Panc1 (cell line): ENCODE measurements at regions not wholly inside any gene's neighbourhood (a gene's known extent, or its start where the extent isn't known, plus 50 kb on each side); places are given as distances from the start of the nearest gene placed in this dataset.

Experiments
- ATAC-seq: fragments of 200-7000 bp; cut with Tn5 transposase; 2 replicates; pipeline ENCODE4 v1.9.1; 2020; ENCODE audit warnings: mild to moderate bottlenecking, moderate library complexity
- BruUV-seq: library from RNA; stranded (reverse); fragments of 400-500 nt; replicated peaks from 2 replicates; lab custom pipeline; 2021; lab: Mats Ljungman, UMichigan
- CTCF ChIA-PET: fragments of 300-600 bp; sonication (Branson Sonifier 250); formaldehyde crosslinking; loops from one replicate; lab custom pipeline; 2022; ENCODE audit warnings: antibody characterized with exemption; lab: Charles Lee
- POLR2A ChIA-PET: fragments of 300-600 bp; sonication (Branson Sonifier 250); formaldehyde crosslinking; loops from one replicate; lab custom pipeline; 2022; ENCODE audit warnings: antibody characterized with exemption; lab: Charles Lee
- DNase-seq: peaks from one replicate; pipeline ENCODE4 v3.0.0-alpha.2; 2010; ENCODE audit warnings: low read depth, low spot score
- H3K27ac ChIP-seq: 2 replicates; pipeline ENCODE4 v1.5.1; 2011; ENCODE audit warnings: mild to moderate bottlenecking, low read length, inconsistent platforms
- H3K27me3 ChIP-seq: fragments of 200-500 bp; sonication (Bioruptor generic); 2 replicates; pipeline ENCODE4 v1.6.0; 2014; ENCODE audit warnings: low read length, inconsistent platforms; ENCODE audit not compliant: control insufficient read depth, insufficient read depth
- H3K36me3 ChIP-seq: fragments of 200-500 bp; sonication (Bioruptor generic); 2 replicates; pipeline ENCODE4 v1.5.1; 2014; ENCODE audit warnings: inconsistent platforms, mild to moderate bottlenecking, low read length, moderate library complexity; ENCODE audit not compliant: control insufficient read depth, insufficient read depth
- H3K4me1 ChIP-seq: 2 replicates; pipeline ENCODE4 v1.5.1; 2011; ENCODE audit warnings: inconsistent platforms, mild to moderate bottlenecking, low read length, moderate library complexity; ENCODE audit not compliant: control insufficient read depth, insufficient read depth
- H3K4me3 ChIP-seq, 2 experiments: 2 replicates each; pipeline ENCODE4 v1.5.1; 2011 to 2012; ENCODE audit warnings: low read depth in 2 of 2, low read length in 2 of 2, mild to moderate bottlenecking in 2 of 2, inconsistent platforms in 1 of 2, moderate library complexity in 1 of 2
- H3K9me3 ChIP-seq: fragments of 200-500 bp; sonication (Bioruptor generic); 2 replicates; pipeline ENCODE4 v1.5.1; 2014; ENCODE audit warnings: low read depth, mild to moderate bottlenecking, inconsistent platforms, low read length, moderate library complexity; ENCODE audit not compliant: control insufficient read depth, insufficient read depth
- POLR2AphosphoS5 ChIP-seq: IDR thresholded peaks from 2 replicates; pipeline ENCODE4 v1.6.1; 2012; ENCODE audit warnings: mild to moderate bottlenecking, low read depth, low read length, moderate library complexity
- SIN3A ChIP-seq: IDR thresholded peaks from 2 replicates; pipeline ENCODE4 v1.6.1; 2012; ENCODE audit warnings: low read depth, mild to moderate bottlenecking, low read length, moderate library complexity, borderline replicate concordance; ENCODE audit not compliant: insufficient read depth
- TCF7L2 ChIP-seq: IDR thresholded peaks from 2 replicates; pipeline ENCODE4 v1.6.1; 2011; ENCODE audit warnings: mild to moderate bottlenecking, low read depth, low read length, inconsistent platforms
- in situ Hi-C: cut with HindIII; loops from 2 replicates; pipeline ENCODE4 v1.10.0; 2016; ENCODE audit warnings: low sequenced_read_pairs, low pct_unique_long_range_greater_than_20kb
- intact Hi-C: fragments of 100-400 bp; cut with micrococcal nuclease; formaldehyde crosslinking; loops from one replicate; pipeline ENCODE4 v1.10.0; 2022; ENCODE audit not compliant: unreplicated experiment
- TF ChIP-seq, protein P1 (sequence below): fragments of 450-650 bp; IDR thresholded peaks from 2 replicates; pipeline ENCODE4 v1.5.1; 2017; ENCODE audit warnings: mild to moderate bottlenecking
- TF ChIP-seq, protein P2 (sequence below), 2 experiments: IDR thresholded peaks; 2 replicates each; pipeline ENCODE4 v1.6.1; 2011 to 2012; ENCODE audit warnings: low read depth in 2 of 2, control low read depth in 1 of 2, low read length in 1 of 2, mild to moderate bottlenecking in 1 of 2, moderate library complexity in 1 of 2; ENCODE audit not compliant: insufficient read depth in 1 of 2

DNA sequence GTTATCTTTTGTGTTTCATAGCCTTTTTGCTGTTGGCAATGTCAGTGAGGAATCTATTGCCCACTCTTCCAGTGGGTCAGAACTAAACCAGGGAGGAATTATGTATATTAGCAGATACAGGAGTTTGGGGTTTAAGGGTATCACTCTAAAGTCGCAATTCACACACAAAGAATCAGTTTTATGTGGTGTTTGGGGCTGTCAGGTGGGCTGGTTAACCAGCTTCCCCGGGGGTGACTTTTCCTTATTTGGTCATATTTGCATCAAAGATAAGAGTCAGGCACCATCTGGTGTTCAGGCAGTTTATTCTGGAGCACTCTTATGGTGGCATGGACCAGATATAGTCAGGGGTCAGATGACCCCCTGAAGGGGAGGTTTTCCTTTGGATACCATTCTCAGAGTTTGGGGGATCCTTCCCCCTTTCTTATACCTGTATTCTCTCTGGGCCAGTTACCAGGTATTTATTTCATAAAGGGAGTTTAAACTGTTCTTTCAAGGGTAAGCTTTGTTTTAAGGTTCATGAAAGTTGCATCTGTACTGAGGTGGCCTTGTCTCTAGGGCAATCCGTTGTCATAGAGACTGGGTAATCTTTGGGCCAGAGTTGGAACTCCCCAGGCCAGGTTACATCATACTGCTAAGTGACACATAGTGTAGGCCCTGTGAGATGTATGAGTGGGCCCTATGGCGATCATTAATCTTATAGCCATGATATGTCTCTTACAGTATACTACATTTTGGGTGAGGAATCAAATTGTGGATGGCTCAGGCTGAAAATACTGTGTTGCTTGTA is 148.2 kb downstream of the RWDD3 start:
- no peak for TF ChIP-seq SIN3A
- TF ChIP-seq TCF7L2: no peak
- TF ChIP-seq, protein P1, sequence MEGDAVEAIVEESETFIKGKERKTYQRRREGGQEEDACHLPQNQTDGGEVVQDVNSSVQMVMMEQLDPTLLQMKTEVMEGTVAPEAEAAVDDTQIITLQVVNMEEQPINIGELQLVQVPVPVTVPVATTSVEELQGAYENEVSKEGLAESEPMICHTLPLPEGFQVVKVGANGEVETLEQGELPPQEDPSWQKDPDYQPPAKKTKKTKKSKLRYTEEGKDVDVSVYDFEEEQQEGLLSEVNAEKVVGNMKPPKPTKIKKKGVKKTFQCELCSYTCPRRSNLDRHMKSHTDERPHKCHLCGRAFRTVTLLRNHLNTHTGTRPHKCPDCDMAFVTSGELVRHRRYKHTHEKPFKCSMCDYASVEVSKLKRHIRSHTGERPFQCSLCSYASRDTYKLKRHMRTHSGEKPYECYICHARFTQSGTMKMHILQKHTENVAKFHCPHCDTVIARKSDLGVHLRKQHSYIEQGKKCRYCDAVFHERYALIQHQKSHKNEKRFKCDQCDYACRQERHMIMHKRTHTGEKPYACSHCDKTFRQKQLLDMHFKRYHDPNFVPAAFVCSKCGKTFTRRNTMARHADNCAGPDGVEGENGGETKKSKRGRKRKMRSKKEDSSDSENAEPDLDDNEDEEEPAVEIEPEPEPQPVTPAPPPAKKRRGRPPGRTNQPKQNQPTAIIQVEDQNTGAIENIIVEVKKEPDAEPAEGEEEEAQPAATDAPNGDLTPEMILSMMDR: no peak
- TF ChIP-seq, protein P2, sequence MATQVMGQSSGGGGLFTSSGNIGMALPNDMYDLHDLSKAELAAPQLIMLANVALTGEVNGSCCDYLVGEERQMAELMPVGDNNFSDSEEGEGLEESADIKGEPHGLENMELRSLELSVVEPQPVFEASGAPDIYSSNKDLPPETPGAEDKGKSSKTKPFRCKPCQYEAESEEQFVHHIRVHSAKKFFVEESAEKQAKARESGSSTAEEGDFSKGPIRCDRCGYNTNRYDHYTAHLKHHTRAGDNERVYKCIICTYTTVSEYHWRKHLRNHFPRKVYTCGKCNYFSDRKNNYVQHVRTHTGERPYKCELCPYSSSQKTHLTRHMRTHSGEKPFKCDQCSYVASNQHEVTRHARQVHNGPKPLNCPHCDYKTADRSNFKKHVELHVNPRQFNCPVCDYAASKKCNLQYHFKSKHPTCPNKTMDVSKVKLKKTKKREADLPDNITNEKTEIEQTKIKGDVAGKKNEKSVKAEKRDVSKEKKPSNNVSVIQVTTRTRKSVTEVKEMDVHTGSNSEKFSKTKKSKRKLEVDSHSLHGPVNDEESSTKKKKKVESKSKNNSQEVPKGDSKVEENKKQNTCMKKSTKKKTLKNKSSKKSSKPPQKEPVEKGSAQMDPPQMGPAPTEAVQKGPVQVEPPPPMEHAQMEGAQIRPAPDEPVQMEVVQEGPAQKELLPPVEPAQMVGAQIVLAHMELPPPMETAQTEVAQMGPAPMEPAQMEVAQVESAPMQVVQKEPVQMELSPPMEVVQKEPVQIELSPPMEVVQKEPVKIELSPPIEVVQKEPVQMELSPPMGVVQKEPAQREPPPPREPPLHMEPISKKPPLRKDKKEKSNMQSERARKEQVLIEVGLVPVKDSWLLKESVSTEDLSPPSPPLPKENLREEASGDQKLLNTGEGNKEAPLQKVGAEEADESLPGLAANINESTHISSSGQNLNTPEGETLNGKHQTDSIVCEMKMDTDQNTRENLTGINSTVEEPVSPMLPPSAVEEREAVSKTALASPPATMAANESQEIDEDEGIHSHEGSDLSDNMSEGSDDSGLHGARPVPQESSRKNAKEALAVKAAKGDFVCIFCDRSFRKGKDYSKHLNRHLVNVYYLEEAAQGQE (IDR thresholded peaks at IDR 0.05; ENCODE audit: insufficient read depth in 1 of 2, low read depth in 2 of 2, low read length in 1 of 2): no peak
- no peak for TF ChIP-seq POLR2AphosphoS5
- CTCF ChIA-PET: no interaction called here
- in situ Hi-C loops (no loop called here), intact Hi-C loops (no loop called here)
- H3K36me3 ChIP-seq: no peaks in the 10 kb centered on the region
- H3K4me1 ChIP-seq: no peaks in the 10 kb centered on the region
- no TSS peak for BruUV-seq
- no peaks in the 10 kb centered on the region for H3K27me3 ChIP-seq
- H3K9me3 ChIP-seq: no peaks in the 10 kb centered on the region
- DNase-seq (no peak), ATAC-seq (no peak)
- no peak overlapping the region for H3K27ac ChIP-seq
- H3K4me3 ChIP-seq: no peak overlapping the region
- POLR2A ChIA-PET: no interaction called here

DNA sequence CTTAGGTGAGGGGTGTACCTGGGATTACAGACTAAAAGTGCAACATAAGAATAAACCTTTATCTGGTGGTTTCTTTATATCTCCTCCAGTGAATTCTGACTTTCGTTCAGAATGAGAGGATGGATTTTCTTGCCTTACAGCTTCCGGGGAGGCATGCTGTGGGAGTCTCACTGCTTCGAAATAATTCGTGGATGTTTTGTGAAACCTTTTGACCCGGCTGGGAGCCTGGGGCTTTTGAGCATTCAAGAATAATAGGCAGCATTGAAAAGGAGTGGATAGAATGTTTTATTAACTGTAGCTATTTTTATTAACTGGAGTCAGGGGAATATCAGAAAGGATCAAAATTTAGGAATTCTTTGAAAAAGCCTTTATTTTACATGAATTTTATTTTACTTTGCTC is 149.1 kb downstream of the RWDD3 start:
- ATAC-seq (no peak), DNase-seq (no peak)
- intact Hi-C loops: no loop called here
- CTCF ChIA-PET: no interaction called here
- POLR2A ChIA-PET: no interaction called here
- H3K4me3 ChIP-seq: no peak overlapping the region
- no peaks in the 10 kb centered on the region for H3K36me3 ChIP-seq
- TF ChIP-seq TCF7L2 (no peak), SIN3A (no peak), POLR2AphosphoS5 (no peak)
- TF ChIP-seq, protein P1: no peak
- TF ChIP-seq, protein P2 (IDR thresholded peaks at IDR 0.05; ENCODE audit: insufficient read depth in 1 of 2, low read depth in 2 of 2, low read length in 1 of 2): no peak
- H3K27ac ChIP-seq: no peak overlapping the region
- no peaks in the 10 kb centered on the region for H3K4me1 ChIP-seq
- BruUV-seq: no TSS peak
- no peaks in the 10 kb centered on the region for H3K9me3 ChIP-seq
- in situ Hi-C loops: no loop called here
- H3K27me3 ChIP-seq: no peaks in the 10 kb centered on the region
